IMR-90 (cell line): ENCODE measurements at regions not wholly inside any gene's neighbourhood (a gene's known extent, or its start where the extent isn't known, plus 50 kb on each side); places are given as distances from the start of the nearest gene placed in this dataset.

Source experiments
- ATAC-seq: fragments of 200-7000 bp; cut with Tn5 transposase; 2 replicates; pipeline ENCODE4 v1.9.1; 2020; ENCODE audit warnings: low read depth, mild to moderate bottlenecking, moderate library complexity
- BruUV-seq: library from RNA; stranded (reverse); fragments of 400-500 nt; replicated peaks from 2 replicates; lab custom pipeline; 2021; lab: Mats Ljungman, UMichigan
- CTCF ChIA-PET: fragments of 300-600 bp; formaldehyde crosslinking; extraction: SDS; loops from one replicate; lab custom pipeline; 2021; ENCODE audit warnings: antibody characterized with exemption; lab: Yijun Ruan, JAX
- POLR2A ChIA-PET: fragments of 300-600 bp; sonication (Branson Sonifier 250); formaldehyde crosslinking; loops from one replicate; lab custom pipeline; 2022; ENCODE audit warnings: antibody characterized with exemption; ENCODE audit not compliant: unreplicated experiment; lab: Charles Lee
- DNase-seq: peaks from one replicate; pipeline ENCODE4 v3.0.0; 2013
- H2AFZ ChIP-seq: replicated peaks from 2 replicates; pipeline ENCODE3; 2013; ENCODE audit warnings: low read length, mild to moderate bottlenecking; ENCODE audit not compliant: poor library complexity
- H2AK5ac ChIP-seq: 2 replicates; pipeline ENCODE4 v1.6.1; 2013; ENCODE audit warnings: low read depth, low read length, inconsistent platforms
- H2AK9ac ChIP-seq: replicated peaks from 2 replicates; pipeline ENCODE3; 2013; ENCODE audit warnings: mild to moderate bottlenecking, low read depth, low read length, moderate library complexity; ENCODE audit not compliant: poor library complexity
- H2BK120ac ChIP-seq: 2 replicates; pipeline ENCODE4 v1.6.1; 2013; ENCODE audit warnings: low read depth, low read length, inconsistent platforms
- H2BK15ac ChIP-seq: 3 replicates; pipeline ENCODE4 v1.6.1; 2013; ENCODE audit warnings: low read depth, low read length, inconsistent platforms
- H2BK20ac ChIP-seq: 2 replicates; pipeline ENCODE4 v1.6.1; 2013; ENCODE audit warnings: low read depth, mild to moderate bottlenecking, inconsistent platforms, low read length, moderate library complexity
- H2BK5ac ChIP-seq: 2 replicates; pipeline ENCODE4 v1.6.1; 2013; ENCODE audit warnings: mild to moderate bottlenecking, low read depth, low read length, inconsistent platforms; ENCODE audit not compliant: poor library complexity, severe bottlenecking
- H3K14ac ChIP-seq: replicated peaks from 2 replicates; pipeline ENCODE4 v1.6.1; 2013; ENCODE audit warnings: low read depth, low read length, inconsistent platforms
- H3K18ac ChIP-seq: 2 replicates; pipeline ENCODE4 v1.6.1; 2013; ENCODE audit warnings: low read depth, low read length, control low read depth
- H3K23ac ChIP-seq: 2 replicates; pipeline ENCODE4 v1.6.1; 2013; ENCODE audit warnings: low read depth, low read length, inconsistent platforms
- H3K27ac ChIP-seq: 2 replicates; pipeline ENCODE4 v1.5.1; 2013; ENCODE audit warnings: mild to moderate bottlenecking, control low read depth, low read length; ENCODE audit not compliant: insufficient read depth
- H3K27me3 ChIP-seq: 2 replicates; pipeline ENCODE4 v1.6.1; 2013; ENCODE audit warnings: low read length; ENCODE audit not compliant: control insufficient read depth, insufficient read depth
- H3K36me3 ChIP-seq: 2 replicates; pipeline ENCODE4 v1.6.1; 2013; ENCODE audit warnings: low read length, mixed read lengths; ENCODE audit not compliant: control insufficient read depth, insufficient read depth
- H3K4ac ChIP-seq: 2 replicates; pipeline ENCODE4 v1.6.1; 2013; ENCODE audit warnings: low read depth, low read length, inconsistent platforms
- H3K4me1 ChIP-seq: 2 replicates; pipeline ENCODE4 v1.6.1; 2013; ENCODE audit warnings: low read length, mixed read lengths; ENCODE audit not compliant: control insufficient read depth, insufficient read depth
- H3K4me2 ChIP-seq: 2 replicates; pipeline ENCODE4 v1.6.1; 2013; ENCODE audit warnings: low read depth, mild to moderate bottlenecking, control low read depth, low read length, moderate library complexity
- H3K4me3 ChIP-seq: 2 replicates; pipeline ENCODE4 v1.5.1; 2013; ENCODE audit warnings: low read depth, mild to moderate bottlenecking, control low read depth, low read length, moderate library complexity; ENCODE audit not compliant: insufficient read depth
- H3K56ac ChIP-seq: 2 replicates; pipeline ENCODE4 v1.6.1; 2013; ENCODE audit warnings: low read length, inconsistent platforms; ENCODE audit not compliant: insufficient read depth; ENCODE audit errors: extremely low read depth
- H3K79me1 ChIP-seq, 2 experiments: 2 replicates each; pipeline ENCODE4 v1.6.1; 2013; ENCODE audit warnings: low read length in 2 of 2, inconsistent platforms in 1 of 2, low read depth in 1 of 2
- H3K9ac ChIP-seq: 2 replicates; pipeline ENCODE4 v1.6.1; 2013; ENCODE audit warnings: low read depth, low read length, control low read depth
- H3K9me1 ChIP-seq: 2 replicates; pipeline ENCODE4 v1.6.1; 2013; ENCODE audit warnings: low read length, inconsistent platforms; ENCODE audit not compliant: insufficient read depth
- H3K9me3 ChIP-seq: 2 replicates; pipeline ENCODE4 v1.6.1; 2013; ENCODE audit warnings: low read length; ENCODE audit not compliant: control insufficient read depth, insufficient read depth
- H4K20me1 ChIP-seq: 2 replicates; pipeline ENCODE4 v1.6.1; 2013; ENCODE audit warnings: low read length, inconsistent platforms; ENCODE audit not compliant: insufficient read depth
- H4K5ac ChIP-seq: 2 replicates; pipeline ENCODE4 v1.6.1; 2013; ENCODE audit warnings: mild to moderate bottlenecking, low read depth, low read length, control low read depth
- H4K8ac ChIP-seq, 2 experiments: 2 replicates each; pipeline ENCODE4 v1.6.1; 2013; ENCODE audit warnings: low read depth in 2 of 2, low read length in 2 of 2, control low read depth in 1 of 2, inconsistent platforms in 1 of 2
- H4K91ac ChIP-seq: 2 replicates; pipeline ENCODE4 v1.6.1; 2013; ENCODE audit warnings: low read depth, low read length, inconsistent platforms; ENCODE audit not compliant: insufficient read depth
- CEBPB ChIP-seq: IDR thresholded peaks from 2 replicates; pipeline ENCODE4 v1.6.1; 2012; ENCODE audit warnings: low read depth, low read length, improper control_type of control experiment
- CHD1 ChIP-seq: IDR thresholded peaks from 2 replicates; pipeline ENCODE4 v1.6.1; 2012; ENCODE audit warnings: low read depth, low read length, improper control_type of control experiment
- RFX5 ChIP-seq: IDR thresholded peaks from 2 replicates; pipeline ENCODE4 v1.8.0; 2012; ENCODE audit warnings: low read depth, mild to moderate bottlenecking, low read length, moderate library complexity
- WGBS, 2 experiments: methylation state at CpG; one replicate each; pipeline versions ENCODE4 v1.1.5 to v1.1.7; 2013; ENCODE audit warnings: missing lambda C conversion rate in 2 of 2; ENCODE audit not compliant: insufficient read length in 1 of 2; ENCODE audit errors: extremely low coverage in 2 of 2; 5-methylcytosine and 5-hydroxymethylcytosine counted together
- dilution Hi-C: fragments of 300-500 bp; cut with HindIII; formaldehyde crosslinking; loops from one replicate; pipeline ENCODE4 v1.14.3; 2018; ENCODE audit warnings: low sequenced_read_pairs; ENCODE audit not compliant: unreplicated experiment
- in situ Hi-C: fragments of 300-500 bp; cut with MboI; formaldehyde crosslinking; loops from 3 replicates; pipeline ENCODE4 v1.14.3; 2019; ENCODE audit warnings: low sequenced_read_pairs, inconsistent platforms, mixed read lengths
- intact Hi-C: fragments of 100-400 bp; cut with micrococcal nuclease; formaldehyde crosslinking; loops from 2 replicates; pipeline ENCODE4 v1.10.0; 2022

GRCh38 chr3:164539215-164539614 is 539.1 kb downstream of the SI start:
- Histone ChIP-seq H3K9me1 (no peaks in the 10 kb centered on the region), H2BK120ac (no peak overlapping the region), H2BK15ac (no peak overlapping the region), H3K27me3 (no peaks in the 10 kb centered on the region), H3K14ac (no peak overlapping the region), H3K4me2 (no peak overlapping the region), H3K9me3 (peaks cover 2% of the 10 kb centered on the region; the same call in 1 of the 2 replicates), H3K27ac (no peak overlapping the region), H3K56ac (no peak overlapping the region), H2BK5ac (no peak overlapping the region), H2AK9ac (no peak overlapping the region), H2AFZ (no peak overlapping the region), H2AK5ac (no peak overlapping the region), H3K9ac (no peak overlapping the region), H3K23ac (no peak overlapping the region), H3K79me1 (no peaks in the 10 kb centered on the region), H3K4me3 (no peak overlapping the region), H2BK20ac (no peak overlapping the region), H4K8ac (no peak overlapping the region), H4K5ac (no peak overlapping the region), H4K91ac (no peak overlapping the region), H3K36me3 (no peaks in the 10 kb centered on the region), H3K4ac (no peak overlapping the region), H4K20me1 (no peaks in the 10 kb centered on the region), H3K18ac (no peak overlapping the region), H3K4me1 (no peaks in the 10 kb centered on the region)
- dilution Hi-C loops (no loop called here), in situ Hi-C loops (no loop called here), intact Hi-C loops (no loop called here)
- WGBS, 2 experiments = no CpG with 5 or more reads among the region's 2 CpGs
- no peak for TF ChIP-seq CEBPB
- no peak for TF ChIP-seq RFX5
- TF ChIP-seq CHD1 = no peak
- ATAC-seq (no peak), DNase-seq (no peak)
- POLR2A ChIA-PET = no interaction called here
- BruUV-seq = no TSS peak
- CTCF ChIA-PET = no interaction called here
